HG03520 (cell line): ENCODE measurements at regions not wholly inside any gene's neighbourhood (a gene's known extent, or its start where the extent isn't known, plus 50 kb on each side); places are given as distances from the start of the nearest gene placed in this dataset.

Experiments
- ATAC-seq: cut with Tn5 transposase; IDR thresholded peaks from one replicate; pipeline ENCODE4 v1.9.1; 2021; ENCODE audit warnings: mild to moderate bottlenecking, moderate library complexity; ENCODE audit not compliant: unreplicated experiment

DNA sequence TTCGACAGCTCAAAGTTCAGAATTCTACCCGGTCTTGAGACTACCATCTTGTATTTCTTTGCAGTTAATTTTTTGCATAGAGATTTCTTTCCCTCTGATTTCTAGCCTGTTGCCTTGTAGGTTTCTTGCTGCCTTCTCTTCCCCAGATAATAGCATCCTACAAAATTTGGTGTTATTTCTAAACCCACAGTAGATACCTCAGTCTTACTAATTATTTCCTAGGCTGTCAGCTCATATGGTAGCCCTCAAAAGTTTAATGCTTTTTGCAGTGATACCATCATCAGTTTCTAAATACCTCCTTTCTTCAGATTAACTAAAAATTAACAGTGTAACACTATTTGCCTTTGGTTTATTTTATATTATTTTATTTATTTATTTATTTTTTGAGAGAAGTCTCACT is 61.9 kb upstream of the TMPO start:
- no peak for ATAC-seq

DNA sequence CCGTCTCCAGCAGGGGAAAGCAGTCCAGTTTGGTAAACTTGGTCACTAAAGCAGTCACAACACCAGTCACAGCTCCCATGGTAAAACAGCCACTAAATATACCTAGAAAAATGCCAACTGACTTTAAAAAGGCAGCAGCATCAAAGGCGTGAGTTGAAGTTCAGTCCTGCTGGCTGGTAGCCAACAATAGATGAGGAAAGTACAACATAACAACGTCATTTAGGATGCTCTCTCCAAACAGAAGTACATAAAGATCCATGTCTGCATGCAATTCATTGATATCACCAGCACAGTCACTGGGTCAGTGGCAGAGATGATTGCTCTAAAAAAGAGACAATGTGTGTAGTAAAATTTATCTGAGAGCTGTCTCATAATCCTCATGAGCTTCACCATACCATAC is 59.3 kb upstream of the TMPO start:
- no peak for ATAC-seq

DNA sequence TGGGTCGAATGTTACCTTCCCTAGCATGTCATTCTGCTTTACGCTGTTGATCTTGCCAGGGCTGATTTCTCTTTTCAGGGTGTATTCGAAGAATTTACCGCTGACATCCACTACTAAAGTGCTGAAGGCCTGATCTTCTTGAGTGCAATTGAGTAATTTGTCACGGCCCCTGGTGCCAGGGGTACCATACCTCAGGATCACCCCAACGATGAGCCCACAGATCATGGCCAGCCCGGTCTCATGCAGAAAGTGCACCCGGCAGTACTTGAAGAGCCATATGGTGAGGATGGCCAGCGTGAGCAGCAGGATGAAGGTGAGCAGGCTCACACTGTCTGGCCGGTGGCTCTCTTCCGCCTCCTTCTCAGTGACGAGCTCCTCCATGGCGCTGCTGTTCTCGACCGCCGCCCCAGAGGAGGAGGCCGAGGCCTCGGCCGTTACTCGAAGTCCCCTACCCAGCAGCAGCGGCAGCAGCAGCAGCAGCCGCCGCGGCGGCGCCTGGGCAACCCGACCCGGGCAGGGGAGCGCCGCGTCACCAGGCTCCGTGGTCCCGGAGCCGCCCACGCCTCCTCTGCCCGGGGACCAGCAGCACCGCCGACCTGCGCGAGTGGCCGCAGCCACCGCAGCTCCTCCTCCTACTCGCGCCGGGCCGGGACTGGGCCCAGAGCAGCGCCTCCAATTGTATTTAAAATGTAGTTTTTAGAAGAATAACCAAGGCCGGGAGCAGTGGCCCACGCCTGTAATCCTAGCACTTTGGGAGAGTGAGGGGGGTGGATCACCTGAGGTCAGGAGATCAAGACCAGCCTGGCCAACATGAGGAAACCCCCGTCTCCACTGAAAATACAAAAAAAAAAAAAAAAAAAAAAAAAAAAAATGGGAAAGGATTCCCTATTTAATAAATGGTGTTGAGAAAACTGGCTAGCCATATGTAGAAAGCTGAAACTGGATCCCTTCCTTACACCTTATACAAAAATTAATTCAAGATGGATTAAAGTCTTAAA is 58.5 kb upstream of the TMPO start:
- no peak for ATAC-seq

DNA sequence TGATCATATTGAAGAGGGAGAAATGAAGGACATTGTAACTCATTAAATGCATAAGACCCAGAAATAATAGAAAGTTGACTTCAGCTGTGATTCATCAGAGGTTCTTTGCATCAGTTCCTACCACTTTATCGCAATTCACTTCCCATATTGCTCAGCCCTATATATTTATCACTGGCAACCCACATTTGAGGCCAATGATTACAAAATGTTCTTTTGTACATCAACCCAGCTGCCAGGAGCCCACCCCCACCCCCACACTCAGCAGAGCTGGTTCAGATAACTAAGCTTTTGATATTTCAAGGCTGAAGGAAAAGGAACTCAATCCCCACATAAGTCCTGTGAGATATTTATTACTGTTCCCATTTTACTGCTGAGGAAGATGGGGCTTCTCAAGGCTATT is 51.2 kb upstream of the TMPO start:
- no peak for ATAC-seq

DNA sequence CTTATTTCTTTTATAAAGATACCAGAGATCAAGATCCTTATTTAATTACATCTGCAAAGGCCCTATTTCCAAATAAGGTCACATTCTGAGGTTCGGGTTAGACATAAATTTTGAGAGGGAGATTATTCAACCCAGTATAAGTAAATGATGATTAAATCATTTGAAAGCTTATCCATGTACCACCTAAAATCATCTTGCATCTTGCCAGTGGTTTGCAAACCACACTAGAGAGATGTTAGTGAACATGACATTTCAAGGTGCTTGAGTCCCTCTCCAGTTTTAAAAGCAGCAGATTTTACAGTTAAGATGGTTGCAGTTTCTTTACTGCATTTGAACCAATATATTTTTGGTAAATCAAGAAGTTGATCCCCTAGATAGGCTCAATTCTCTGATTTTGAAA is 49.9 kb upstream of the TMPO start:
- ATAC-seq, result no peak
